Breast epithelium (tissue), 3 donors: ENCODE measurements at regions not wholly inside any gene's neighbourhood (a gene's known extent, or its start where the extent isn't known, plus 50 kb on each side); places are given as distances from the start of the nearest gene placed in this dataset.

Experiments
- POLR2A ChIP-seq: fragments of 450-650 bp; IDR thresholded peaks from one replicate; pipeline ENCODE4 v1.6.1; 2016; ENCODE audit warnings: antibody characterized with exemption, mild to moderate bottlenecking, moderate library complexity
- POLR2AphosphoS5 ChIP-seq, 3 donors: sonication (generic); formaldehyde crosslinking; IDR thresholded peaks; one replicate each; pipeline ENCODE4 v1.6.1; 2017; ENCODE audit warnings: antibody characterized with exemption in 3 of 3
- TF ChIP-seq, protein P1 (sequence below), 3 donors: fragments of 450-650 bp; IDR thresholded peaks; one replicate each; pipeline ENCODE4 v1.5.1; 2016 to 2017; ENCODE audit warnings: antibody characterized with exemption in 3 of 3, mild to moderate bottlenecking in 3 of 3, moderate library complexity in 3 of 3

DNA sequence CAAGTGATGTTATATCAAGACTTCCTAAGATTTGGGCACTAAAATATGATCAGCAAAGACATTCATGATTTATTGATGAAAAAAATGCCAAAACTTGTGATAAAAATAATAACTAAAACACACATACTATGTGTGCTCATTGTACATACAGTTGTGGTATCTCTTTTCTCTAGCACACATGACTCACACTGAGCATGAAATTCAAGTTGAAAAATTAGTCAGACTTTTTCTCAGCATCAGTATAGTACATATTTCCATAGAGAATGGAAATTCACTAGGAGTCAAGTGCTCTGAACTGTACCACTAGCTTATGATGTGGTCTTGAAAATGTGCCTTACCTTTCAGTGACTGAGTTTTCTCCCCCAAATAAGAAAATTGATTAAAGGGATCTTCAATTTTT is 471.8 kb upstream of the FLRT2 start:
- TF ChIP-seq, protein P1, sequence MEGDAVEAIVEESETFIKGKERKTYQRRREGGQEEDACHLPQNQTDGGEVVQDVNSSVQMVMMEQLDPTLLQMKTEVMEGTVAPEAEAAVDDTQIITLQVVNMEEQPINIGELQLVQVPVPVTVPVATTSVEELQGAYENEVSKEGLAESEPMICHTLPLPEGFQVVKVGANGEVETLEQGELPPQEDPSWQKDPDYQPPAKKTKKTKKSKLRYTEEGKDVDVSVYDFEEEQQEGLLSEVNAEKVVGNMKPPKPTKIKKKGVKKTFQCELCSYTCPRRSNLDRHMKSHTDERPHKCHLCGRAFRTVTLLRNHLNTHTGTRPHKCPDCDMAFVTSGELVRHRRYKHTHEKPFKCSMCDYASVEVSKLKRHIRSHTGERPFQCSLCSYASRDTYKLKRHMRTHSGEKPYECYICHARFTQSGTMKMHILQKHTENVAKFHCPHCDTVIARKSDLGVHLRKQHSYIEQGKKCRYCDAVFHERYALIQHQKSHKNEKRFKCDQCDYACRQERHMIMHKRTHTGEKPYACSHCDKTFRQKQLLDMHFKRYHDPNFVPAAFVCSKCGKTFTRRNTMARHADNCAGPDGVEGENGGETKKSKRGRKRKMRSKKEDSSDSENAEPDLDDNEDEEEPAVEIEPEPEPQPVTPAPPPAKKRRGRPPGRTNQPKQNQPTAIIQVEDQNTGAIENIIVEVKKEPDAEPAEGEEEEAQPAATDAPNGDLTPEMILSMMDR (IDR thresholded peaks at IDR 0.05), result no peak
- TF ChIP-seq POLR2A, result no peak
- no peak for TF ChIP-seq POLR2AphosphoS5 (IDR thresholded peaks at IDR 0.05)
